Activated T-cell treated with anti-CD3 and anti-CD28 coated beads for 24 hours (primary cell): ENCODE measurements at regions not wholly inside any gene's neighbourhood (a gene's known extent, or its start where the extent isn't known, plus 50 kb on each side); places are given as distances from the start of the nearest gene placed in this dataset.
"Not testable (repeated sequence)": the region's sequence is repeated elsewhere in the genome, so short reads cannot be mapped to it uniquely, and the experiment has no call there.

Experiments
- DNase-seq: peaks from one replicate; pipeline ENCODE4 v3.0.0-alpha.2; 2020; ENCODE audit warnings: low read depth

DNA sequence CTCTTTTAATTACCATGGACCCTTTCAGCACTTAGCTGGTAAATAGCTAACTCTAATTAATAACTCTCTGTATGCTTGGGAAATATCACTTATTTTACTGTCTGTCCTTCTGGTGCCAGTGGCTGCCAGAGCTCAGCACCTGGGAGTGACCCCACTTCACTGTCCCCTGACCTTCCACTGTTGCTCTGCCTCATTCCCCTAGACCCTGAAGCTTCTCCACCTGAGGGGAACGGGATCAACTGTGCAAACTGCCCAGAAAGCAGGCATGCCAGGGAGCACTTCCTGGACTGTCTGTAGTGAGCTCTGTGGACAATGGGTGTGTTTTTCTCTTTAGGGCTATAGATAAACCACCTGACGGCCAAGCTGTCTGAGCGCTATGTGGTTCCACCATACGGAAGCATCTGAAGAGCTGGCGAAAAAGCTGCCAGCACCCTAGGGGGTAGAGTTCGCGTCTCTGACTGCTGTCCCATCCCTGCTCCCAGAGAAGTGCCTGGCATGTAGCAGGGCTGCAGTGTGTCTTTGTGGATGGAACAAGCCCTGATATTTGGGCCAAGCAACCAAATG is 106.3 kb upstream of the FOXA2 start:
- no peak for DNase-seq

DNA sequence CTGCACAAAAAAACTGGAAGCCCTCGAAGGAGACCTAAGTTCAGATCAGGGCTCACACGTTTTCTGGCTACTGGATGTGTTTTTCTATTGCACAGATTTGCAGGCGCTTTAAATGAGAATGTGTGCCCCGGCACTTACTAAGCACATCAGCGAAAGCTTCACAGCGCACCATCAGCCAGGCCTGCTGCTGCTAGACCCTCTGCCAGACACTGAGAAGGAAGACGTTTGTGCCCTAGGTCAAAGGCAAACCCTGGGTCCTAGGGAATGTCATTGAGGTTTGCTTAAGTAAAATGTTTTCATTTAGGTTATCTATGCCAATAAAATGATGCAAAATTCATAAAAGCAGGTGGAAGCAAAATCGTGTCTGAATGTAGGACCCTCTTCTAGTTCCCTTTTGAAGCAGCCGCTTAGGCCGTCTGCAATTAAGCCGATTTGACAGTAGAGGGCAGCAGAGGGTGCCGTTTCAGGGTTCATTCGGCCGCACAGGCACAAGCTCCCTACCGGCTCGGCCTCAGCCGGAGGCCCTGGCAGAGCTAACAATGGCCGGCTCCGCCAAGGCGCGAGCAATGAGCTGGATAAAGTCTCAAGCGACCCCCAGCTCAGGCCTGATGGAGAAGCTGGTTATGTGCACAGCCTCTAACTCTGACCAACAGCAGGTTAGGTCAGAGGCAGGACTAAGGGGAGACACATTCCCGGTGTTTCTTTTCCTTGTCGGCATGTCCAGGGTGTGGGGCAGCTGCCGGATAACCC is 107.2 kb upstream of the FOXA2 start:
- peak; percentile 38 for DNase-seq

DNA sequence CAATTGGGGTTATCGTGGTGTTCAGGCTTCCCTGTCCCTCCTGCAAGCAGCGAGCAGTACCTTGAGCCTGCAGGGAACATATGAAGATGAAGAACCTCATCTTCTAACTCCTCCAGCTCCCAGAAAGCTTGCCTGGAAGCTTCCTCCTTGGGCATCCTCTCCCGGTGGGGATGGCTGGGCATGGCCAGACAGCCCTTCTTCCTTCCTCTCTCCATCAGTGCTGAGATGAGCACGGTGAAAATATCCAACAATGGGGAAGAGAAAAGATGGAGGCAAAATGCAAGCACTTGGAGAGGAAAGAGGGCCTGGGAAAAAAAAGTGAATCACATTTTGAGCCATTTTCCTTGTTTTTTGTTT is 107.7 kb upstream of the FOXA2 start:
- no peak for DNase-seq

DNA sequence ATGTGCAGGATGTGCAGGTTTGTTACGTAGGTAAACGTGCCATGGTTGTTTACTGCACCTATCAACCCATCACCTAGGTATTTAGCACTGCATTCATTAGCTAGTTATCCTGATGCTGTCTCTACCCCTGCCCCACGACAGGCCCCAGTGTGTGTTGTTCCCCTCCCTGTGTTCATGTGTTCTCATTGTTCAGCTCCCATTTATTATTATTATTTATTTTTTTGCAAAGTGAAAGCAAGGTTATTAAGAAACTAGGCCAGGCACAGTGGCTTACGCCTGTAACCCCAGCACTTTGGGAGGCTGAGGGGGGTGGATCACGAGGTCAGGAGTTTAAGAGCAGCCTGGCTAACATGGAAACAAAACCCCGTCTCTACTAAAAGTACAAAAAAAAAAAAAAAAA is 108.2 kb upstream of the FOXA2 start:
- DNase-seq, result not testable (repeated sequence)

DNA sequence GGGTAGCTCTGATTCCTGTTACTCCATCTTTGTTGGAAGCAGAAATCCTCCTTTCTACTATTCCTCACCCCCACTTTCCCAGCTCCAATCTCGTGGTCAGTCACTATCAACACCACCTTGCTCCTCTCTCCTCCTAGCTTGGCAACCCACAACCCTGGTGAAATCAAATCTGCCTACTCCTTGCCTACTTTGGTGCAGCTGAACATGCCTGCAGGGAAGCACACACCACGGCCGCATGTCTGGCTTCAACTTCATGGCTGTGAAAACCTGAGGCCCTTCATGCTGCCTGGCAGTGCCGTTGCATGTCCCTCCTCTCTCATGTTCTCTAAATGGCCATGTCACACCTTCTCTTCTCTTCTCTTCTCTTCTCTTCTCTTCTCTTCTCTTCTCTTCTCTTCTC is 112.4 kb upstream of the FOXA2 start:
- no peak for DNase-seq

DNA sequence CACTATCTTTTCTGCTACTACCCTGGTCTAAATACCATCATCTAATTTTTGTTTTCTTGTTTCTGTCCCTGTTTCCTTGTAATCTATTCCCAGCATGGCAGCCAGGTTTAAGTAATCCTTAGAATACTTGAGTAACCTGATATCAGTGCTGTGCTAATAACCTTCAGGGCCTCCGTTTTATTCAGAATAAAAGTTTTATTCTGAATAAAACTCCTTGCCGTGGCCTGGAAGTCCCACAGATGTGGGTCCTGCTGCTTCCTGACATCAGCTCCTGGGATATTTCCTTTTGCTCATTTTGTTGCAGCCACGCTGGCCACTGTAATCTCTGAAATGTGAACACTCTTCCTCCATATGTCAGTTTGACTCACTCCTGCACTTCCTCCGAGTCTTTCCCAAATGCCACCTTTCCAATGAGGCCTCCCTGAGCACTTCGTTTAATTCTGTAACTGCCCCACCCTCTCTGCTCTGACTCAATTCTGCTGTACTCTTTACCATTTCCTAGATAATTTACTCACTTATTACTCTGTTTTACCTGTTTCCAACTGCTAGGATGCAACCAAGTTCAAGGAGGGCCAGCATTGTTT is 114.0 kb upstream of the FOXA2 start:
- no peak for DNase-seq

GRCh38 chr20:22699396-22699795 is 115.0 kb upstream of the FOXA2 start:
- no peak for DNase-seq

DNA sequence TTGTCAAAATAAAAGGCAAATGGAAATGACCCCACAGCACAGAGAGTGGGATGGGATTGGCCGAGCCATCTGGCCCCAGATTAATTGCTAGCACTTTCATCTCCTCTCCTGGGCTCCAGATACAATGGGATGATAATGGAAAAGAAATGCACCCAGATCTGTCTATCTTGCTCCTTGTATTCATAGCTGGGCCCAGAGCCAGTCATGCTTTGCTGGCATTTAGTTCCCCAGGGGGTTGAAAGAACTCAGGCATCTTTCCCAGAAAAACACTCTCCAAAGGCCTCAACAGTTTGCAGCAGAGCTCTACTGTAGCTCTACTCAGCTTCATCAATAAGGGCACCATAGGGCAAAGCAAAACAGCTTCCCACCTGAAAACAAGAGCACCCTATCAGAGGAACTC is 116.0 kb upstream of the FOXA2 start:
- DNase-seq, result no peak

DNA sequence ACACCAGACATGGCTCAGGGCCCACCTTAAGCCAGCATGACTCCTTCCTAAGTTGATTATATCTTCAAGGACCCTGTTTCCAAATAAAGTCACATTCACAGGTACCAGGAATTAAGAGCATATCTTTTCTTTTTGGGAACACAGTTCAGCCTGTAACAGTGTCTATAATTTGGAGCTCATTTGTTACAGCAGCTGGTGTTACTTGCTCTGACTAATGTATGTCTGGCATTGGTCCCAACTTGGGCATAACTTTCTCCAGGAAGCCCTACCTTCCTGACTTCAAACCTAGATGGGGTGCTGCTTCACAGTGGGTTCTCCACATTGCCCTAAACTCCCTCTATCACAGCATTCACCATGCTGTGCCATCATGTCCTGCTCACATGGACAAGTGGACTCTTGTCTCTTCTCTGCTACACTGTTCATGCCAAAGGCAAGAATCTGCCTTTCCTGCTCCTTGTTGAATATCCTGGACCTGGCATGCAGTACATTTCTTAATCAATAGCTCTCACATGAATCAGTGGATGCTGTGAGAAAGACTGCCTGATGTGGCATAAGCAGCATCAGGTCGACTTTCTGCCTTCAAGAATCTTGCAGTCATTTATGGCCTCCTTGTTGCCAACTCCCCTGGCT is 117.4 kb upstream of the FOXA2 start:
- DNase-seq, result no peak

GRCh38 chr20:22703843-22704242 is 119.5 kb upstream of the FOXA2 start:
- no peak for DNase-seq

GRCh38 chr20:22711971-22712755 is 127.8 kb upstream of the FOXA2 start:
- DNase-seq, result no peak

- DNase-seq, result no peak
These were observed 132.5 kb upstream of the FOXA2 start for GRCh38 chr20:22716821-22717351.

- no peak for DNase-seq
These were observed 133.1 kb upstream of the FOXA2 start for GRCh38 chr20:22717466-22717865.

- DNase-seq, result no peak
These were observed 134.8 kb upstream of the FOXA2 start for GRCh38 chr20:22719167-22719591.

- DNase-seq, result no peak
These were observed 135.8 kb upstream of the FOXA2 start for GRCh38 chr20:22720206-22720605.

- DNase-seq, result no peak
These were observed 138.4 kb upstream of the FOXA2 start for GRCh38 chr20:22722811-22723210.

DNA sequence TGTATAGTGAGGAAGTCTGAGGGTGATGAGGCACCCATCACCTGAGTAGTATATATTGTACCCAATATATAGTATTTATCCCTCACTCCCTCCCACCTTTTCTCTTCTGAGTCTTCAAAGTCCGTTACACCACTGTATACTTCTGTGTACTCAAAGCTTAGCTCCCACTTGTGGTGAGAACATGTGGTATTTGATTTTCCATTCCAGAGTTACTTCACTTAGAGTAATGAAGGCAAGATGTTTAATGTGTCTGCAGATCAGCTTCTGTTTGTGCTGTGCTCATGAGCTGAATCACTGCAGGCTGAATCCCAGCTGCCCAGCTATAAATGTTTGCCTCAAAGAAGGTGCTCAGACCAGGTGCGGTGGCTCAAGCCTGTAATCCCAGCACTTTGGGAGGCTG is 139.3 kb upstream of the FOXA2 start:
- DNase-seq, result no peak

GRCh38 chr20:22728146-22728745 is 143.9 kb upstream of the FOXA2 start:
- no peak for DNase-seq

GRCh38 chr20:22729180-22729579 is 144.8 kb upstream of the FOXA2 start:
- no peak for DNase-seq

GRCh38 chr20:22729616-22730236 is 145.4 kb upstream of the FOXA2 start:
- no peak for DNase-seq

DNA sequence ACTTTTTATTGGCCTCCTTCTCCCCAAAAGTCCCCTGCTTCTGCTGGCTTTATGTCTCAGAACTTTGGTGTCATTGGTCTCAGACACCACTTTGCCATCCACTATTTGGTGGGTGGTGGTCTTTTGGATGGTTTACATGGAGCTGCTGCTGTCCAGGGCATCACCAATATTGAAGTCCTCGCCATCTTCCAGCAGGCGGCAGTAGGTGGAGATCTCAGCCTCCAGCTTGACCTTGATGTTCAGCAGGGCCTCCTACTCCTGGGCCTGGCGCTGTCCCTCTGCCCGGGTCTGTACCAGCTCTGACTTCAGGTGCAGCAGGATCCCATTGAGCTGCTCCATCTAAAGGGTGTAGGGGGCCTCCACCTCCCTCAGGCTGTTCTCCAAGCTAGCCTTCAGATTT is 148.4 kb upstream of the FOXA2 start:
- DNase-seq, result no peak
